ENCODE measurements at regions not wholly inside any gene's neighbourhood (a gene's known extent, or its start where the extent isn't known, plus 50 kb on each side); places are given as distances from the start of the nearest gene placed in this dataset.

- DNase-seq (ENCODE audit: low read depth, low spot score) = no peak
Observed at GRCh38 chr6:4464638-4465037, 311.6 kb upstream of the CDYL start.

- no peak for DNase-seq (ENCODE audit: low read depth, low spot score)
Observed at GRCh38 chr6:4463236-4463635, 313.0 kb upstream of the CDYL start.

GRCh38 chr6:4460586-4461475 is 315.4 kb upstream of the CDYL start:
- no peak for DNase-seq (ENCODE audit: low read depth, low spot score)

GRCh38 chr6:4459996-4460395 is 316.2 kb upstream of the CDYL start:
- no peak for DNase-seq (ENCODE audit: low read depth, low spot score)

GRCh38 chr6:4459032-4459431 is 317.2 kb upstream of the CDYL start:
- no peak for DNase-seq (ENCODE audit: low read depth, low spot score)

GRCh38 chr6:4451718-4452117 is 316.3 kb upstream of the ECI2 start:
- no peak for DNase-seq (ENCODE audit: low read depth, low spot score)

- DNase-seq (ENCODE audit: low read depth, low spot score) = no peak
Observed at GRCh38 chr6:4451081-4451480, 315.7 kb upstream of the ECI2 start.

- DNase-seq (ENCODE audit: low read depth, low spot score) = no peak
Observed at GRCh38 chr6:4450237-4450636, 314.9 kb upstream of the ECI2 start.

GRCh38 chr6:4449409-4449808 is 314.0 kb upstream of the ECI2 start:
- DNase-seq (ENCODE audit: low read depth, low spot score) = no peak

GRCh38 chr6:4448841-4449240 is 313.5 kb upstream of the ECI2 start:
- no peak for DNase-seq (ENCODE audit: low read depth, low spot score)

- no peak for DNase-seq (ENCODE audit: low read depth, low spot score)
Observed at GRCh38 chr6:4447639-4448330, 312.4 kb upstream of the ECI2 start.

- no peak for DNase-seq (ENCODE audit: low read depth, low spot score)
Observed at GRCh38 chr6:4446982-4447381, 311.6 kb upstream of the ECI2 start.

GRCh38 chr6:4441981-4442434 is 306.6 kb upstream of the ECI2 start:
- no peak for DNase-seq (ENCODE audit: low read depth, low spot score)

- no peak for DNase-seq (ENCODE audit: low read depth, low spot score)
Observed at GRCh38 chr6:4439159-4439558, 303.8 kb upstream of the ECI2 start.

GRCh38 chr6:4437342-4437741 is 302.0 kb upstream of the ECI2 start:
- no peak for DNase-seq (ENCODE audit: low read depth, low spot score)

GRCh38 chr6:4435981-4436445 is 300.6 kb upstream of the ECI2 start:
- DNase-seq (ENCODE audit: low read depth, low spot score) = no peak

GRCh38 chr6:4434655-4435054 is 299.3 kb upstream of the ECI2 start:
- no peak for DNase-seq (ENCODE audit: low read depth, low spot score)

- no peak for DNase-seq (ENCODE audit: low read depth, low spot score)
Observed at GRCh38 chr6:4433199-4433598, 297.8 kb upstream of the ECI2 start.

GRCh38 chr6:4426968-4427367 is 291.6 kb upstream of the ECI2 start:
- no peak for DNase-seq (ENCODE audit: low read depth, low spot score)

- no peak for DNase-seq (ENCODE audit: low read depth, low spot score)
Observed at GRCh38 chr6:4421837-4422236, 286.5 kb upstream of the ECI2 start.

- no peak for DNase-seq (ENCODE audit: low read depth, low spot score)
Observed at GRCh38 chr6:4420160-4420865, 284.9 kb upstream of the ECI2 start.

GRCh38 chr6:4415549-4415948 is 280.2 kb upstream of the ECI2 start:
- DNase-seq (ENCODE audit: low read depth, low spot score) = no peak
